DOHH2 (cell line): ENCODE measurements at regions not wholly inside any gene's neighbourhood (a gene's known extent, or its start where the extent isn't known, plus 50 kb on each side); places are given as distances from the start of the nearest gene placed in this dataset.

ENCODE experiments used
- H3F3A ChIP-seq: fragments of 200-600 bp; sonication (generic), shearing (Covaris generic); 2 replicates; pipeline ENCODE4 v1.6.0; 2016; ENCODE audit warnings: antibody characterized with exemption, mild to moderate bottlenecking; ENCODE audit not compliant: control insufficient read depth, insufficient read depth
- H3K27ac ChIP-seq: fragments of 200-600 bp; sonication (generic); 2 replicates; pipeline ENCODE4 v1.5.1; 2014; ENCODE audit warnings: low read depth, mild to moderate bottlenecking, low read length, moderate library complexity
- H3K27me3 ChIP-seq: fragments of 200-600 bp; sonication (generic); 2 replicates; pipeline ENCODE4 v1.6.1; 2014; ENCODE audit warnings: mild to moderate bottlenecking, low read length, mixed read lengths; ENCODE audit not compliant: control insufficient read depth
- H3K36me3 ChIP-seq: fragments of 200-600 bp; sonication (generic); 2 replicates; pipeline ENCODE4 v1.6.1; 2014; ENCODE audit warnings: mild to moderate bottlenecking, low read length, moderate library complexity, mixed read lengths; ENCODE audit not compliant: control insufficient read depth
- H3K4me1 ChIP-seq: fragments of 200-600 bp; sonication (generic); 2 replicates; pipeline ENCODE4 v1.6.1; 2014; ENCODE audit warnings: mild to moderate bottlenecking, low read length, mixed read lengths; ENCODE audit not compliant: control insufficient read depth
- H3K4me2 ChIP-seq: fragments of 200-600 bp; sonication (generic); 2 replicates; pipeline ENCODE4 v1.6.0; 2014; ENCODE audit warnings: mild to moderate bottlenecking, low read length, moderate library complexity
- H3K4me3 ChIP-seq: fragments of 200-600 bp; sonication (generic); 2 replicates; pipeline ENCODE4 v1.5.1; 2014; ENCODE audit warnings: mild to moderate bottlenecking, low read length, mixed read lengths
- H3K79me2 ChIP-seq: fragments of 200-600 bp; sonication (generic); 2 replicates; pipeline ENCODE4 v1.6.1; 2014; ENCODE audit warnings: mild to moderate bottlenecking, low read length, mixed read lengths; ENCODE audit not compliant: control insufficient read depth
- H3K9me2 ChIP-seq: fragments of 200-600 bp; sonication (generic); replicated peaks from 2 replicates; pipeline ENCODE4 v1.6.1; 2014; ENCODE audit warnings: mild to moderate bottlenecking, low read length, mixed read lengths; ENCODE audit not compliant: control insufficient read depth
- H3K9me3 ChIP-seq: fragments of 200-600 bp; sonication (generic); 2 replicates; pipeline ENCODE4 v1.6.1; 2014; ENCODE audit warnings: antibody characterized with exemption, low read length, mixed read lengths; ENCODE audit not compliant: control insufficient read depth, insufficient read depth
- H4K20me1 ChIP-seq: fragments of 200-600 bp; sonication (generic); 2 replicates; pipeline ENCODE4 v1.6.0; 2014; ENCODE audit warnings: low read depth, mild to moderate bottlenecking, antibody characterized with exemption, low read length, moderate library complexity; ENCODE audit not compliant: control insufficient read depth, insufficient read depth
- CTCF ChIP-seq: fragments of 200-600 bp; sonication (generic); IDR thresholded peaks from one replicate; pipeline ENCODE4 v1.5.1; 2014; ENCODE audit warnings: antibody characterized with exemption, mild to moderate bottlenecking, low read depth, low read length; ENCODE audit not compliant: poor library complexity, severe bottlenecking
- EZH2phosphoT487 ChIP-seq: fragments of 200-600 bp; sonication (generic); IDR thresholded peaks from 2 replicates; pipeline ENCODE4 v1.6.1; 2017; ENCODE audit warnings: borderline replicate concordance, mild to moderate bottlenecking, antibody characterized with exemption, low read length, moderate library complexity, mixed read lengths

- no peaks in the 10 kb centered on the region for H3K36me3 ChIP-seq
- no peak overlapping the region for H3K4me3 ChIP-seq
- no peaks in the 10 kb centered on the region for H3K79me2 ChIP-seq
- peaks cover 11% of the 10 kb centered on the region for H3K27me3 ChIP-seq
- no peaks in the 10 kb centered on the region for H3K9me2 ChIP-seq
- no peaks in the 10 kb centered on the region for H3F3A ChIP-seq
- H3K4me1 ChIP-seq = no peaks in the 10 kb centered on the region
- no peaks in the 10 kb centered on the region for H3K9me3 ChIP-seq
- H3K4me2 ChIP-seq = no peak overlapping the region
- no peak overlapping the region for H3K27ac ChIP-seq
- no peaks in the 10 kb centered on the region for H4K20me1 ChIP-seq
- TF ChIP-seq CTCF (peak; percentile 80), EZH2phosphoT487 (no peak)
Observed at GRCh38 chr12:91355150-91356006, 172.8 kb upstream of the DCN start.

GRCh38 chr12:91353266-91353665, 170.6 kb upstream of the DCN start:
- Histone ChIP-seq H3K27me3 (peaks cover 7% of the 10 kb centered on the region; the same call in 1 of the 2 replicates), H4K20me1 (no peaks in the 10 kb centered on the region), H3K9me3 (no peaks in the 10 kb centered on the region), H3K79me2 (no peaks in the 10 kb centered on the region), H3K4me3 (no peak overlapping the region), H3F3A (no peaks in the 10 kb centered on the region), H3K4me1 (no peaks in the 10 kb centered on the region), H3K27ac (no peak overlapping the region), H3K36me3 (no peaks in the 10 kb centered on the region), H3K9me2 (no peaks in the 10 kb centered on the region), H3K4me2 (no peak overlapping the region)
- TF ChIP-seq CTCF (no peak), EZH2phosphoT487 (no peak)

- Histone ChIP-seq H4K20me1 (no peaks in the 10 kb centered on the region), H3K4me3 (no peak overlapping the region), H3K4me2 (no peak overlapping the region), H3K79me2 (no peaks in the 10 kb centered on the region), H3K9me2 (no peaks in the 10 kb centered on the region), H3K27ac (no peak overlapping the region), H3K27me3 (peaks cover 5% of the 10 kb centered on the region; the same call in 1 of the 2 replicates), H3F3A (no peaks in the 10 kb centered on the region), H3K9me3 (no peaks in the 10 kb centered on the region), H3K4me1 (no peaks in the 10 kb centered on the region), H3K36me3 (no peaks in the 10 kb centered on the region)
- TF ChIP-seq EZH2phosphoT487 (no peak), CTCF (no peak)
Observed at GRCh38 chr12:91349476-91349875, 166.9 kb upstream of the DCN start.
